ENCODE measurements at regions not wholly inside any gene's neighbourhood (a gene's known extent, or its start where the extent isn't known, plus 50 kb on each side); places are given as distances from the start of the nearest gene placed in this dataset.
"Not testable (repeated sequence)": the region's sequence is repeated elsewhere in the genome, so short reads cannot be mapped to it uniquely, and the experiment has no call there.

DNA sequence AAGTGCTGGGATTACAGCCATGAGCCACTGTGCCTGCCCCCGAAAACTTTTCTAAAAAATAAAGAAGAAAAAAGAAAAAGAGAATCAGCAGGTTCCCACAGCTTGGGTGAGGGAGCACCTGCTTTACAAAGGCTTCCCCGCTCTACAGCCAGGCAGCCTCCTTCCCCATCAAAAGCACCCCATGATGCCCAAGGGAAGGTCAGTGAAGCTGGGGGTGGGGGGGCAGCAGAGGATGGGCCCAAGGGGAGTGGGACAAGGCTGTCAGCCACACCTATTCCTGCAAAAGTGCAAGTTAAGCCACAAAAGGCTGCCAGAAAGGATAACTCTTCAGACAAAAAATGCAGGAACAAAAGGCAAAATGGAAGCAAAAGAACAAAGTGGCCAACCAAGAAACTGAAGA lies 72.5 kb downstream of the FAM50B start:
- DNase-seq: no peak

DNA sequence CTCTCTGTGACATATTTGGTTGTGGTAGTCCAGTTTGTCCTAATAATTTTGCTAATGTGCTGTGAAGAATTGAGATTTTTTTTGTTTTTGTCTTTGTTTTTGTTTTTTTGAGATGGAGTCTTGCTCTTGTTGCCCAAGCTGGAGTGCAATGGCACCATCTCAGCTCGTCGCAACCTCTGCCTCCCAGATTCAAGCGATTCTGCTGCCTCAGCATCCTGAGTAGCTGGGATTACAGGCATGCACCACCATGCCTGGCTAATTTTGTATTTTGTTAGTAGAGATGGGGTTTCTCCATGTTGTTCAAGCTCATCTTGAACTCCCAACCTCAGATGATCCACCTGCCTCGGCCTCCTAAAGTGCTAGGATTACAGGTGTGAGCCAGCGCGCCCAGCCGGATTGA lies 73.4 kb downstream of the FAM50B start:
- not testable (repeated sequence) for DNase-seq

DNA sequence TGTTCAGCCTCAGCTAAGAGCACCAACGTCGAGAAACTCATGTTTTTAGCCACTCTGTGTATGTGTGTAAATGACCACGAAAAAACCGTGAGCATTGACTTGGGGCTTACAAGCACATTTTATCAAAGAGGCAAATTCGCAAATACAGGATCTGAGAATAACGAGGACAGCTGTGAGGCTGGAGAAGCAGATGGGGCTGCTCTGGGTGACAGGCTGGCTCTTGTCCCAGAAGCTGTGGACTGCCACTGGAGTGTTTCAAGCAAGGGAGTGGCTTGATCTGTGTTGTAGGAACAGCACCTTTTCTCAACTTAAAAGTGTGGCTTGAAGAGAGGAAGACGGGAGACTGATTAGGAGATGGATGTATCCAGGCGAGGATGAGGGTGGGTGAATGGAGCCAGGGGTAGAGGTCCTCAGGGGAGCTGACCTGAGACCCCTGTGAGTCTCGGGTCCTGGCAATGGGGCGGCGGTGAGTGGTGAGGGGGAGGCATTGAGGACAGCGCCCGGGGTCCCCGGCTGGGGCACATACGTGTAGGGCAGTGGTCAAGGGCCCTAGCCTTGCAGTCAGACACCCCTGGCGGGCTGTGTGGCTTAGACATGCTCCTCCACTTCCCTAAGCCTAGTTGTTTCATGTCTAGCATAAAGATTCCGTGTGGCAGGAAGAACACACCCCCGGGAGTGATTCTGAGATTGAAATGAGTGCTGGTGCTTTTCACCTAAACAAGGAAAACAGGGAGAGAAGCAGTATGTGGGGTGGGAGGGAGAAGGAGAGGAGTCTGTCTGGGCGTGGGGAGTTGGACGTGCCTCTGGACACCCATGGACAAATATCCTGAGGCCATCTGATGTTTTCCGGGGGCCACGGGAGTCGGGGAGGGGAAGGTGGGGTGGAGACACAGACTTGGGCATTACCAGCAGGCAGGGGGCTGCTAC lies 76.3 kb downstream of the FAM50B start:
- DNase-seq: peak; percentile 10

DNA sequence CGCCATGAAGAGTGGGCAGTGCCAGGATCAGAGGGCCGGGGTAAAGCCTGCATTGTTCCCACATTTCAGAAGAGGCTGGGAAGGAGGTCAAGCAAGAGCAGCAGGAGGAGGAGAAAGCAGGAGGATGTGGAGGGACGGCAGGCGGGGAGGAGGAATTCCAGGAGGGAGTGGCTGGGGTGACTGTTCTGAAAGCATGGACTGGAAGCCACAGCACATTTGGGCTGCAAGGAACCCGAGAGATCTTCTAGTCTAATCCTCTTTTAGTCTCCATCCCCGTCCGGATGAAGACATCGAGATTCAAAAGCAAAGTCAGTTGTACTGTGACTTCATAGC lies 76.9 kb downstream of the FAM50B start:
- no peak for DNase-seq

DNA sequence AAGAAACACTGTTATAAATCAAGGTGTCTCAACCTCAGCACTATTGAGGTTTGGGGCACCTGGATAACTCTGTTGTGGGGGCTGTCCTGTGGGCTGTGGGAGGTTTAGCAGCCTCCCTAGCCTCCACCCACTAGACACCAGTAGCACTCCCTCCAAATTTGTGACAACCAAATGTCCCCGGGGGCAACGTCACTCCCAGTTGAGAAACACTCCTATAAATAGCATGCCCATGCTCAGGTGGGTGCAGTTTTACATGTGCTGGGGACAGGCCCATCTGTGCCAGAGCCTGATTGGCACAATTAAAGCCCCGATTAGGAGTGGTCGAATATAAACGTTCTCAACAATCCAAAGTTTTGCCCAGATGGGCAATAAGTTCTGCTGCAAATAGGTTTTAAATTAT lies 78.9 kb downstream of the FAM50B start:
- DNase-seq: no peak

DNA sequence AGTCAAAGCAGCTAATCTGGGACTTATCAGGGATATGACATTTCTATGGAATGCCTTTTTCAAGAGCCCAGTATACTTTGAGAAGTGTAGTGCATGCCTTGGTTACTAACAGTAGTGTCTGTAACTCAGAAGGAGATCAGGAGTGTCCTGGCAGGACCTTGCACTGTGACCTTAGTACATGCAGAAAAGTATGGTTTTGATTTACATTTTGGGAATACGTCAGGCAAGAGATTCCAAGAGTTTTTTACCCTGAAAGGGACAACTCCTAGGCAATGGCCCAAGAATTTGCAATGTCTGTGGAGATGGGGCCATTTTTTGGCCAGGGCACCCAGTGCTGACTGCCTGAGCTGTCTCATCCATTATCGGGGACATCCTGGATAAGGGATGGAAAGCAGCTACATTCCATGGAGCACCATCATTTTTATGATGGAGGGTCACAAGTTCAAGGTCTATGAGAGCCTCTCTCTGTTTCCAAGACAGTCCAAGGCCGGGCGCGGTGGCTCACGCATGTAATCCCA lies 80.2 kb downstream of the FAM50B start:
- no peak for DNase-seq

DNA sequence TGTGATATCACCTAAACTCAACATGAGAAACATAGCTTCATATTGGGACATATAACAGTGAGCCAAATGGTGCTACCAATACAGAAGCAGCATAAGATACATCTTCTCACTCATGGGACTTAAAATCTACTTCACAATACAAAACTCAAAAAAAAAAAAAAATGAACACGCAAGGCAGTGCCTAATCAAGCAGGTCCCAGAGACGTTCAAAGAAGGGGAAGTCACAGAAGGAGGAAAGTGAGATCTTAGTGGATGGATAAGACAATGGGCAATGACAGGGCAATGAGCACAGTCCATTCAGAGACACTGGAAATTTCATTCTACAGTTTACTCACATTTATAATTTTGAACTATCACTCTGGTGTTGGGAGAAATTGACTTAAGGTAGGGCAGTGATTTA lies 88.3 kb downstream of the FAM50B start:
- DNase-seq: no peak

DNA sequence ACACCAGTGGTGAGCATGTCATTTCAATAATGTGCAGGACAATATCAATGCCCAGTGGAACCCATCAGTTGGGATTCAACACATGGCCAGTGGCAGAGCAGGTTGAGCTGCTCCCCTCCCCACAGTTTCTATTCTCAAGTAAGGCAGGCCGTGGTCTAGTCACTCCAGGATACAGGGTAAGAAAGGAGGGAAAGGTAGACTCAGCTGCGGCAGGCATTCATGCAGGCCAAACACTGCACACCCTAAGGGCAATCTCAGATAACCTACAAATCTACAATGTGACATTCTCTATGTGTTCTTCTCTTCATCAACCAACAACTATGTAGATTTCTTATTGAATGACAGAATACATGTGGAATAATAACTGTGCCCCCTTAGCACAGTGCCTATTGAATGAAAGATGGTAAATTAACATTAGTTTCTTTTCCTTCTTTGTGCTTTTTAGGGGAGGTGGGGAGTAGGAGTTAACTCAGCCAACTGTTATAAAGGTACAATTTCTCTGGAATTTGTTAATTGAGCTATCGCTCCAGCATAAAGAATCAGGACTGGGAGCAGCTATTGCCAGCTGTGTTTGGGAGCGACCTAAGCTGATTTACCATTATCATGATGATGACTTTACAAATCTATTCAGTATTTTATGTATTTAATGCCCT lies 89.7 kb downstream of the FAM50B start:
- DNase-seq: no peak

DNA sequence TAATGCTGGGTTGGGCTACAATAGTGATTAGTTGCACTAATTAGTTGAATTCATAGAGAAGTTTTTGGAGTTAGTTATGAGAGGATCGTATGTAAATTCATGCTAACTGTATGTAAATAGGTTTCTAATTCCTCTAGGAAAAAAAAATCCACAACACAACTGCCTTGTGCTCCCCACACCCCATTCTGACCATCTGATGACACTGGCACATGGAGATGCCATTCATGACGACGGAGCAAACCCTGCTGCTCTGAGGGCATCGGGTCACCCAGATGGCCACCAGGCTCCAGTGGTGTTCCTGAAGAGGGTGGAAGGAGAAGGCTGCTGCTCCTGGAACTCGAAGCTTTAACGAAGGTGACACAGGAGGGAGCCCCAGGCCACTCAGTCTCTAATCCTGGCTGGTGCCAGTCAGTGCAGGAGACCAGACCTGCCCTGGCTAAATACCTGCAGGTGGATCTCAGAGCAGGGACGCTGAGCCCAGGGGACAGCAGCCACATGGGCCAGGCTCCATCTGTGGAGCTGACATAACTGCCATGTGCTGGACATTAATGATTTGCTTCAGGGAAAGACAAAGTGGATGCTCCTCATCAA lies 90.3 kb downstream of the FAM50B start:
- DNase-seq: no peak

DNA sequence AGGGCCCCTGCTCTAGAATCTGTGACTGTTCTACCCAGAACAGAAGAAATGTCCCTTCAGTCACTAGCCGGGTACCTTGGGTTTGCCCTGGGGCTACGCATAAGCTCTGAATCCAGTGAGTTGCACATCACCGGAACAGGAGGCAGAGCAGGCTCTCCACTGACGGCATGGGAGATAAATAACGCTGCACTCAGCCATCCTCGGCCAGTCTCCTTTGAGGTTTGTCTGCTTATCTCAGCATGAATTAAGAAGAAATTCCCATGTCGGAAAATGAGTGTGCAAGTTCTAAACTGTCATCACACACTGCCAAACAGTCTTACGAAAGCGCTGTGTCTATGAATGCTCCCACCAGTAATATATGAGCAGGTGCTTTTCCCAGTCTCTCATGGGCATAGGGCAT lies 90.8 kb downstream of the FAM50B start:
- DNase-seq: no peak

DNA sequence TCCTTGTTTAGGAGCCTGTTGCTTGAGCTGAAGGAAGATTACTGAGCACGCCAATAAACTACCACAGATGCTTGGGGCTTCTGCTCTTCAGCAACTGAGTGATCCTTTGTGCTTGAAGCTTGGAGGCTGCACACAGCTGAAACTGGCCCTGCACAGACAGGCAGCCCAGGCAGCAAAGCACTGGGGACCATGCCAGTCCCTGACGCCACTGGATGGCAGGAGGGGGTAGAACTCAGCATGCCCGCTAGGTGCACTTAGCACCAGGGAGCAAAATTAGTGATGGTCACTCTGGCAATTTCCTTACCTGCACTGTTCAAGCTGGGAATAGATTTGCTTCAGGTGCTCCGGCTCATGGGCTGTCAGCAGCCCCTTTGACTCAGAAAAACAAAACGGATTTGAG lies 91.5 kb downstream of the FAM50B start:
- peak; percentile 23 for DNase-seq

DNA sequence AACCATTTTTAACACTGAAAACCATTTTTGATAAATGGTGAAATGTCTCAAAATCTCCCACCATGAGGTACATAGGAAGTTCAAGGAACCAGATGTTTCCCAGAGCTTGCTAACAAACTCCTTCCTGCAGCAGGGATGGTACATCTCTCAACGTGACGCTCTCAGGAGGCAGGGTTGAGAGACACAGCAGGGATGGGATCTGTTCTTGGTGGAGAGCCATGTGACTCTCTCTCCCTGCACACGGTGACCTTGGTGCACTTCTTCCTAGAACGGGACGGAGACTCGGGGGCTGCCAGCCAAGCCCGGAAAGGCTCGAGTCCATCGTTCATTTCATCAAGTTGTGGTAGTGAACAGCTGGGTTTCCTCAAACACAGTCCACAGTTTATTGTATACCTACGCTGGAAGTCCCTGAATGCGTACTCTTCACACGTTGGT lies 94.2 kb downstream of the FAM50B start:
- DNase-seq: no peak

DNA sequence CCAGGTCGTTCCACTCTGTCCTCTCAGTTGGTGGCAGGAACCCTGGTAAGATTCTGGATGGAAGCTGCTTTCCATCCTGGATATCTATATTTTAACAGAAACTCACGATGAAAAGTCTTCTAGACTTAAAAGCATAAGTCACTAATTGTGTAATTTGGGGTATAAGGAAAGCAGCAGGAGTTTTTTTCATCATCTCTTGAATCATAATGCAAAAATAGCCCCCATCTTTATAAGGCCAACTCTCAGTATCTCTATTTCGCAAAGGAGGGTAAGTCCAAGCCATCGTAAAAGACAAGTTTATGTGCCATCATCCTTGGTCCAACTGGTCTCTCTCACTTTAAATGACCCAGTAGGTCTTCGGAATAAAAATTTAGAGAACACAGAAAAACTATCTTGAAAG lies 95.1 kb downstream of the FAM50B start:
- no peak for DNase-seq

DNA sequence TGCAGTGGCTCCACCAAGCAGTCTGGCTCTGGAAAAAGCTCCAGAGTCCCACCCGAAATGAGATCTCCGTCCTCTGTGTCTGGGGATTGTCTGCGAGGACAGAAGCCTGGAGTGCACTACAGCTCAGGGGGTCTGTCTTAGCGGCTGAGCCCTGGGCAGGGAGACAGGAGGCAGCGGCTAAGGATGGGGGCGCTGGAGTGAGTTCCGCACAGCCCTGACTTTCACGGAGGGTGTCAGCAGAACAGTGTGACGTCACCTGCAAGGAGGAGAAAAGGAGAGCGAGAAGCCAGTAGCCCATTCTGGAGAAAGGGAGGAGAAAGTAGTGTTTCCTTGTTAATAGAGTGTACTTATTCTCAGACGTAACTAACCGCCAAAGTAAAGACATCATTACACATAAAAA lies 97.6 kb downstream of the FAM50B start:
- DNase-seq: peak; percentile 5

DNA sequence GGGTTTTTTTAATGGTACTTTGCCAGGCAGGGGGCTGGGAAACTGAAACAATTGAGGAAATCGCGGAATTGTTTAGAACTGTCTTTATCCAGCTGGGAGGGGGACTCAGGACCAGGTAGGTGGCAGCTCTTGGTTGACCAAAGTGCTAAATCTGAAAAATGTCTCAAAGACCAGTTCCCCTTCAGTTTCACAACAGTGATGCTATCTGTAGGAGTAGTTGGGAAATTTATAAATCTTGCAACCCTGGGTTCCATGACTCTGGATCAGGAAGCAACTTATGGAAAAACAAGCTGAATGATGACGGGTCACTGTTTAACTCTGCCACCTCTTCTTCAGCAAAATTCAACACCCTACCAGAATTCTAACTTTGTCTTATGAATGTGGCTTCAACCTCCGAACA lies 99.7 kb downstream of the FAM50B start:
- DNase-seq: no peak

DNA sequence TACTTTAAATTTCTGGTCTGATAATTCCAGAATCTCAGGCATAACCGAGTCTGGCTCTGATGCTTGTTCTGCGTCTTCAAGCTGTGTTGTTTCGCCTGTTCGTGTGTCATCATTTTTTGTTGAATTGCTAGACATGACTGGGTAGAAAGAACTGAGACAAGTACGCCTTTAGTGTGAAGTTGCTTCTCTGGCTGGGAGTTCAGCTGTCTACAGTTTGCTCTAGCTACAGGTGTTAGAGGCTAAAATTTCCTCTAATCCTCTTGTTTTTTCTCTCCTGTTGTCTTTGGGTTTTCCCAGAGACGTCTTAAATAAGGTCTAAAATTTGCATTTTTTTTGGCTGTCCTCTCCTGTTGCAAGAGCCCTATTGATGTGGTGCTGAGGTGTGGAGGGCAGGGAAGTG lies 100.3 kb downstream of the FAM50B start:
- no peak for DNase-seq

DNA sequence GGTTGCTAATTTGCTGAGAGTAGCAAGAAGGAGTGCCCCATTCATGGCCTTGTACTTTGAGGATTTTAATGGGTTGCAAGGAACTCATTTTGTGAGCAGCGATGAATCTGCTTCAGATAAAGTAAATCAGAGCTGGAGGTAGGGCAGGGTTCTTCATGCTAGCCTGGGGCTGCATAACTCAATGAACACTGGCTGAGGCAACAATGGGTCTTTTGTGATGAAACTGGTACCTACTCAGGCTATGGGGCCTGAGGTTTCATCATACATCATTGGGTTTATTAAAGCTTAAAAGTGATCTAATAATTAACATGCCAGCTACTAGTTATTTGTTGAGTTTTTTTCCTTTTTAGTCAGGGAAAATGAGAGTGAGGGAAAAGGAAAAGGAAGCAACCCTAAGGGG lies 106.9 kb downstream of the FAM50B start:
- no peak for DNase-seq

DNA sequence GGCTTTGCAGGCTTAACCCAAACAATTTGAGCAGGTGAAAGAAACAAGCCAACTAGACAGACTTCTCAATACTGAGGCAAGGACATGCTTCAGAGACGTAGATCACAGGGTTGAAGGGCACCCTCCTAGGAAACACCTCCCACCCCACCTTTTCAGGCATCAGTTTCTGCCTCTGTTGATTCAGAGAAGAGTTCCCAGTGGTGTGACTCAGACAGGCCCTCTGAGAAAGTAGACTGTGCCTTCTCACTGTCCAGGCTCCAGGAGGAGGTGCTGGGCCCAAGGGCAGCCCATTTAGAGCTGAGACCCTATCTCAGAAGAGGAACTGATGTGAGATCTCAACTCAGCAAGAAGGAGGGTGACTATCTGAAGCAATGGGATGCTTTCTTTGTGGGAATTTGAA lies 108.1 kb downstream of the FAM50B start:
- DNase-seq: no peak

DNA sequence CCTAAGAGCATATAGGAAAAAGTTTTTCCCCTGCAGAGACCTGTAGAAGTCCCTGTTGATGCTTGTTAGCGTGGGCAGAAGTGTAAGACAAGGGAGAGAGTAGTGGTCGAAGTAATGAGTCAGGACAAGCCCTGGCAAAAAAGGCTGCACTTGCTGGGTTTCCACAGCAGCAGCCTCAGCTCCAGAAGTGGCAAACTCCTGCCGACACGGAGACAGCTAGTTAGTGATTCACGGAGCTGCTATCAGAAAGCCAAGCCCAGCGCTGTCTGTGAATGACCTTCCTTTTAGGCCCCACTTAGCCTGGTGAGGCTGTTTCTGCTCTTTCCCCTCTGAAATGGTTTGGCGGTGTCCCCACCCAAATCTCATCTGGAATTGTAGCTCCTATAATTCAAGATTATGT lies 109.1 kb downstream of the FAM50B start:
- DNase-seq: no peak

DNA sequence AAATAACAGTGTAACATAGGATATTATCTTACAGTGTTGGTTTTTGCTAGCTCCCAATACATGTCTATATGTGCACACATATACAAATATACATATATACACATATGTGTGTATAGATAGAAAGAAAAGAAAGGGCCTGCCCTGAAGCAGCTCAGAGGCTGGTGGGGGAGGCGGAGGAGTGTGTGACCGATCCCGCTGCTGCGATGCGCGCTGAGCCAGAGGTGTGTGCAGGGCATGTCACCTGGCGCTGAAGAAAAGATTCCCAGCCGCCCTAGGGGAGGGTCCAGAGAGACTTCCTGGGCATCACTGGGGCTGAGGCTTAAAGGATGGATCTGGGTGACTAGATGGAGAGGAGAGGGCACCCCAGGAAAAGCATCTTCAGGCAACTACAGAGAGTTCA lies 110.2 kb downstream of the FAM50B start:
- DNase-seq: no peak

DNA sequence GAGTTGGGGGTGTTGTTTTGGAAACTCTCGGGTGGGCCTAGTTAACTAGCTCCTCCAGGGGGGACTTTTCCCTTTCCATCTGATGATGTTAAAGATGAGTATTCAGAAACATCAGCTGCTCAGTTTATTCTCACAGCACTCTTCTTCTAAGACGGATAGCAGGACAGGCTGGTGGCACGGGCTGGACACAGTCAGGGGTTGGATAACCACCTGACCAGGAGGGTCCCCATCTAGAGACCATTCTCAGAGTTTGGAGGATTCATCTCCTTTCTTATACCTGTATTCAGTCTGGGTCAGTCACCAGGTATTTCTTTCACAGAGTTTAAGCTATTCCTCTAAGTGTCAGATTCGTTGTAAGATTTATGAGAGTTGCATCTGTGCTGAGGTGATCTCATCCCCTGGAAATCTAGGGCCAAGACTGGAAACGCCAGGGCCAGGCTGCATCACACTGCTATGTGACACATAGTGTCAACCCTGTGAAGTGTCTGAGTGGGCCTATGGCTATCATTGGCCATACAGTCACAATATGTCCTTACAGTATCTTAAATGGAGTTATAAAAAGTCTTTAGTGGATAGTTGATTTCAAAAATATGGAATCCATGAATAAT lies 111.7 kb downstream of the FAM50B start:
- DNase-seq: no peak

DNA sequence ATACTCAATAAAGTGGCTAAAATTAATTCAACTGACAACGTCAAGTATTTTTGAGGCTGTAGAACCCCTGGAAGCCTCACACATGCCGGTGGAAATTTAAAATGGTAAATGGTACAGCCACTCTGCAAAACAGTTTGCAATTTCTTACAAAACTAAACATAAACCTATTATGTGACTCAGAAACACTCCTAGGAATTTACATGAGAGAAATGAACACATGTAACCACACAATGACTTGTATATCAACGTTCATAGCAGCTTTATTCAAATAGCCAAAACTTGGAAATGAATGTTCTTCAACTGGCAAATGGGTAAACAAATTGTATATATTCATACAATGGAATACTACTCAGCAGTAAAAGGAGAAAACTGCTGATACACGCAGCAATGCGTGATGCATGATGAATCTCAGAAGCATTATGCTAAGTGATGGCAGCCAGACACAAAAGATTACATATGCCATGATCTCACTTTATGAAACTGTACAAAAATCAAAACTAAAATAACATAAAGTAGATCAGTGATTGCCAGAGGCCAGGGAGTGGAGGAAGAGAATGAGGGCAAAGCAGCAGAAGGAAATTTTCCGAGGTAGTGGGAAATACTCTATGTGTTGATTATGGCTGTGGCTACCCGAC lies 112.5 kb downstream of the FAM50B start:
- no peak for DNase-seq
